Nephron progenitor cell (in vitro differentiated cells): ENCODE measurements at regions not wholly inside any gene's neighbourhood (a gene's known extent, or its start where the extent isn't known, plus 50 kb on each side); places are given as distances from the start of the nearest gene placed in this dataset.

Experiments used
- DNase-seq: peaks from one replicate; pipeline ENCODE4 v3.0.0; 2021
- H3K27ac Mint-ChIP-seq: 2 replicates; pipeline ENCODE4 v1.8.0; 2021; ENCODE audit warnings: mild to moderate bottlenecking, moderate library complexity, mixed read lengths
- H3K27me3 Mint-ChIP-seq: 2 replicates; pipeline ENCODE4 v1.8.0; 2021; ENCODE audit warnings: mild to moderate bottlenecking, low read depth, mixed read lengths; ENCODE audit not compliant: poor library complexity
- H3K36me3 Mint-ChIP-seq: 2 replicates; pipeline ENCODE4 v1.8.0; 2021; ENCODE audit warnings: low read depth, mixed read lengths
- H3K4me1 Mint-ChIP-seq: 2 replicates; pipeline ENCODE4 v1.8.0; 2021; ENCODE audit warnings: mixed read lengths
- H3K4me3 Mint-ChIP-seq: 2 replicates; pipeline ENCODE4 v1.8.0; 2021; ENCODE audit warnings: mild to moderate bottlenecking, moderate library complexity, mixed read lengths
- H3K9me3 Mint-ChIP-seq: 2 replicates; pipeline ENCODE4 v1.8.0; 2021; ENCODE audit warnings: mild to moderate bottlenecking, moderate library complexity, mixed read lengths
- CTCF ChIP-seq: fragments of 200-600 bp; sonication (generic); IDR thresholded peaks from 2 replicates; pipeline ENCODE4 v1.5.0; 2021; ENCODE audit warnings: antibody characterized with exemption

DNA sequence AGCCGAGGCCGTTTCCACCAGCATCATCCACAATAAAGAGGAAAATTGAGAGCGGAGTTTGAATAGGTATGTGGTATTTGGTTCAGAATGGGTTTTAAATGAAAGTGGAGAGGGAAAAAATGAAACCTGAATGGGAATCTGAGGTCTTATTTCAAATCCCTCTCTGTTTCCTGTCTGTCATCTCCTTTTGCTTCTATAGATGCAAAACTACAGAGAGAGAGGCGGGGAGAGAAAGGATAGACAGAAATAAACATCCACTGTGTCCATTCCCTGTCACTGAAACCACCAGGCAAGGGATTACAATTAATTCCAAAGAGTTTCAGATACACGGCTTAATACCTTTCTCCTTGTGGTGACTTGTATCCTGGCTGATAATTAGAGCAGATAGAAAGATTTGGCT is 102.3 kb downstream of the DAD1 start:
- Mint-ChIP-seq H3K9me3 (no peaks in the 10 kb centered on the region), H3K27me3 (peaks cover 2% of the 10 kb centered on the region), H3K27ac (no peak overlapping the region), H3K36me3 (no peaks in the 10 kb centered on the region), H3K4me1 (peaks cover 81% of the 10 kb centered on the region), H3K4me3 (no peak overlapping the region)
- TF ChIP-seq CTCF = no peak
- no peak for DNase-seq

GRCh38 chr14:22485649-22486048 is 103.4 kb downstream of the DAD1 start:
- Mint-ChIP-seq H3K27me3 (peaks cover 2% of the 10 kb centered on the region), H3K9me3 (no peaks in the 10 kb centered on the region), H3K36me3 (no peaks in the 10 kb centered on the region), H3K4me3 (no peak overlapping the region), H3K4me1 (peaks cover 82% of the 10 kb centered on the region), H3K27ac (no peak overlapping the region)
- no peak for TF ChIP-seq CTCF
- no peak for DNase-seq

DNA sequence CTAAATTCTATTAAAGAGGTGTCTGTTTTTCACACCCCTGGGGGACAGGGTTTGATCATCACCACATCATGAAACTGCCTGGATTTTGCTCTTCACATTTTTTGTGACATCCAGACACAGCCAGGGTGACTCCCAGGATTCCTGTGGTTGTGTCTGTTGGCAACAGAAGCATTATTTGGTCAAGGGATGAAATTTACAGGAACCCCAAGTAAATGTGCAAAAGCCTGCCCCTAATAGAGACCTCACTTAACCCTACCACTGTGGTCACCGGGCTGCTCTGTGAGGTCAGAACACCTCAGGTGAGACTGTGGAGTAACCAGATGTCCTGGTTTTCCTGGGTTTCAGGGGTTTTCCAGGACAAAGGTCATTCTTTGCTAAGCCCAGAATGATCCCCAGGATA is 103.8 kb downstream of the DAD1 start:
- peaks cover 82% of the 10 kb centered on the region for H3K4me1 Mint-ChIP-seq
- H3K27ac Mint-ChIP-seq = no peak overlapping the region
- H3K27me3 Mint-ChIP-seq = peaks cover 2% of the 10 kb centered on the region
- no peaks in the 10 kb centered on the region for H3K9me3 Mint-ChIP-seq
- TF ChIP-seq CTCF = no peak
- H3K4me3 Mint-ChIP-seq = no peak overlapping the region
- no peak for DNase-seq
- no peaks in the 10 kb centered on the region for H3K36me3 Mint-ChIP-seq

- no peaks in the 10 kb centered on the region for H3K36me3 Mint-ChIP-seq
These were observed 104.4 kb downstream of the DAD1 start for GRCh38 chr14:22484632-22485031.

GRCh38 chr14:22483863-22484593 is 105.0 kb downstream of the DAD1 start:
- Mint-ChIP-seq H3K36me3 (no peaks in the 10 kb centered on the region), H3K9me3 (no peaks in the 10 kb centered on the region), H3K4me1 (peaks cover 82% of the 10 kb centered on the region), H3K27ac (no peak overlapping the region), H3K27me3 (peaks cover 2% of the 10 kb centered on the region), H3K4me3 (no peak overlapping the region)
- no peak for DNase-seq
- TF ChIP-seq CTCF = no peak

More at GRCh38 chr14:22484632-22485031, 104.4 kb downstream of the DAD1 start:
- Mint-ChIP-seq H3K4me1 (peaks cover 82% of the 10 kb centered on the region), H3K9me3 (no peaks in the 10 kb centered on the region), H3K4me3 (no peak overlapping the region), H3K27me3 (peaks cover 2% of the 10 kb centered on the region), H3K27ac (no peak overlapping the region)
- TF ChIP-seq CTCF = no peak
- no peak for DNase-seq
